Transverse colon (tissue), 4 donors: ENCODE measurements at regions not wholly inside any gene's neighbourhood (a gene's known extent, or its start where the extent isn't known, plus 50 kb on each side); places are given as distances from the start of the nearest gene placed in this dataset.

ENCODE experiments used
- DNase-seq: peaks from one replicate; pipeline ENCODE4 v3.0.0-alpha.2; 2019
- H3K27ac ChIP-seq, 4 donors: fragments of 200-600 bp; sonication (generic); 2 replicates each; pipeline ENCODE4 v1.5.1; 2016 to 2018; ENCODE audit warnings: inconsistent platforms in 4 of 4
- H3K27me3 ChIP-seq: fragments of 200-600 bp; sonication (generic); 2 replicates; pipeline ENCODE4 v1.5.1; 2017; ENCODE audit warnings: inconsistent platforms
- H3K36me3 ChIP-seq, 4 donors: fragments of 200-600 bp; sonication (generic); 2 replicates each; pipeline ENCODE4 v1.5.1; 2017 to 2019; ENCODE audit warnings: inconsistent platforms in 4 of 4
- H3K4me1 ChIP-seq, 4 donors: fragments of 200-600 bp; sonication (generic); 2 replicates each; pipeline ENCODE4 v1.5.1; 2017 to 2020; ENCODE audit warnings: inconsistent platforms in 4 of 4
- H3K4me3 ChIP-seq, 4 donors: fragments of 200-600 bp; sonication (generic); 1 replicate in 1 of 4; 2 replicates in 3 of 4; pipeline versions ENCODE4 v1.5.1 to v1.6.1; 2017 to 2019; ENCODE audit warnings: inconsistent platforms in 4 of 4
- H3K9me3 ChIP-seq, 2 donors: fragments of 200-600 bp; sonication (generic); 2 replicates each; pipeline ENCODE4 v1.5.1; 2017 to 2019; ENCODE audit warnings: inconsistent platforms in 2 of 2
- EP300 ChIP-seq: sonication (generic); formaldehyde crosslinking; IDR thresholded peaks from one replicate; pipeline ENCODE4 v1.6.1; 2017; ENCODE audit warnings: antibody characterized with exemption, low read depth
- POLR2A ChIP-seq: fragments of 450-650 bp; IDR thresholded peaks from one replicate; pipeline ENCODE4 v1.6.1; 2016; ENCODE audit warnings: antibody characterized with exemption, mild to moderate bottlenecking, moderate library complexity
- POLR2AphosphoS5 ChIP-seq, 3 donors: sonication (generic); formaldehyde crosslinking; IDR thresholded peaks; one replicate each; pipeline ENCODE4 v1.6.1; 2016; ENCODE audit warnings: antibody characterized with exemption in 3 of 3
- WGBS, 2 donors: methylation state at CpG; one replicate each; pipeline ENCODE4 v1.1.5; 2018; ENCODE audit warnings: low coverage in 1 of 2; 5-methylcytosine and 5-hydroxymethylcytosine counted together
- in situ Hi-C, 4 donors: fragments of 200-750 bp; cut with MboI; loops; one replicate each; pipeline versions ENCODE4 v1.15.0 to v1.15.1; 2017; ENCODE audit warnings: low sequenced_read_pairs in 3 of 4, low pct_ligation_motif_present in 1 of 4, low pct_unique_long_range_greater_than_20kb in 1 of 4
- intact Hi-C: fragments of 100-400 bp; cut with DNase I; formaldehyde crosslinking; loops from one replicate; pipeline ENCODE4 v1.15.1; 2023; ENCODE audit warnings: low total_unique reads
- TF ChIP-seq, protein P1 (sequence below), 5 experiments: fragments of 200-600 bp in 3 of 5; fragments of 450-650 bp in 2 of 5; sonication (generic) in 3 of 5; IDR thresholded peaks; 1 replicate in 2 of 5; 2 replicates in 3 of 5; pipeline ENCODE4 v1.5.1; 2016 to 2017; ENCODE audit warnings: antibody characterized with exemption in 5 of 5, inconsistent platforms in 3 of 5, mild to moderate bottlenecking in 2 of 5, moderate library complexity in 1 of 5

DNA sequence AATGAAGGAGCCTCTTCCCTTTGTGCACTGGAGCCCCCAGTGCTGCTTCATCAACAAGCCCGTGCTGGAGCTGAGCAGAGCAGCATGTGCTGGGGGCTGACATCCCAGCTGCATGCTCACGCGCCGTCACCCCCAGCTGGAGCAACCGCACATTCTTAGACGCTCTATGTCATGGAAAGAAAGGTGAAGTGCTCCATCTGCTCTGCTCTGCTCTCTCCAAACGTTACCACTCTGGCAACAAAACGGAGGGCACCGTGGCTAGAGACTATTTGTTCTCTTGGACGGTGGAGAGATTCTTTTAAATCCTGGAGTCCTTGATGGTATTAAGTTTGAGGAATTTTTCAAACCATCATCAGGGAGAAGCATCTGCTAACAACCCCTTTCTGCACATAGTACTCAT, 208.4 kb downstream of the C12orf75 start:
- H3K9me3 ChIP-seq, result no peaks in the 10 kb centered on the region
- no peak overlapping the region for H3K27ac ChIP-seq
- no peaks in the 10 kb centered on the region for H3K27me3 ChIP-seq
- DNase-seq, result no peak
- intact Hi-C loops (no loop called here), in situ Hi-C loops (no loop called here)
- no peak overlapping the region for H3K4me3 ChIP-seq
- TF ChIP-seq EP300, result no peak
- peak in 1 of 3 donors; percentile 40 for TF ChIP-seq POLR2AphosphoS5 (IDR thresholded peaks at IDR 0.05)
- no peaks in the 10 kb centered on the region for H3K36me3 ChIP-seq
- WGBS, 2 donors, result 79% methylated on average over 10 of the region's 10 CpGs; no CpG with 5 or more reads in 1 of the 2 donors
- no peaks in the 10 kb centered on the region for H3K4me1 ChIP-seq

DNA sequence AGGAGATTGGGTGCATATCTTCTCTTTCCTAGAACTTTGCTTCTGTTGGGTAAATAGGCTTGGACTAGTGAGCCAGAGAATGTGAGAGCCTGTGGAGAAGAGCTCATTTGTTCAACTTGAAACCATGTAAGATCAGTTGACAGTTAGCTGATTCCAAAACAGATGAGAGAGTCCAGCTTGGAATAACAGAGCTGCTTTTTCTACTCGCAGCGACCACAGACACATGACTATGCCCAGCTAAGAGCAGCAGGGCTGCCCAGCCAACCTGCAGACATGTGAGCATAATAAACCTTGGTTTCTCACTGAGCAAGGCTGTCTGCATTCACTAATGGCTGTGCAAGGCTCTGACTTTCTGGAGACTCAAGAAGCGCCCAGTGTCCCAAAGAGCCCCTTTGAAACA, 209.2 kb downstream of the C12orf75 start:
- Histone ChIP-seq H3K27ac (no peak overlapping the region), H3K9me3 (no peaks in the 10 kb centered on the region), H3K4me1 (no peaks in the 10 kb centered on the region), H3K27me3 (no peaks in the 10 kb centered on the region), H3K4me3 (no peak overlapping the region), H3K36me3 (no peaks in the 10 kb centered on the region)
- no peak for DNase-seq
- in situ Hi-C loops (no loop called here), intact Hi-C loops (no loop called here)
- TF ChIP-seq POLR2AphosphoS5 (IDR thresholded peaks at IDR 0.05) (no peak), POLR2A (no peak), EP300 (no peak)
- TF ChIP-seq, protein P1, sequence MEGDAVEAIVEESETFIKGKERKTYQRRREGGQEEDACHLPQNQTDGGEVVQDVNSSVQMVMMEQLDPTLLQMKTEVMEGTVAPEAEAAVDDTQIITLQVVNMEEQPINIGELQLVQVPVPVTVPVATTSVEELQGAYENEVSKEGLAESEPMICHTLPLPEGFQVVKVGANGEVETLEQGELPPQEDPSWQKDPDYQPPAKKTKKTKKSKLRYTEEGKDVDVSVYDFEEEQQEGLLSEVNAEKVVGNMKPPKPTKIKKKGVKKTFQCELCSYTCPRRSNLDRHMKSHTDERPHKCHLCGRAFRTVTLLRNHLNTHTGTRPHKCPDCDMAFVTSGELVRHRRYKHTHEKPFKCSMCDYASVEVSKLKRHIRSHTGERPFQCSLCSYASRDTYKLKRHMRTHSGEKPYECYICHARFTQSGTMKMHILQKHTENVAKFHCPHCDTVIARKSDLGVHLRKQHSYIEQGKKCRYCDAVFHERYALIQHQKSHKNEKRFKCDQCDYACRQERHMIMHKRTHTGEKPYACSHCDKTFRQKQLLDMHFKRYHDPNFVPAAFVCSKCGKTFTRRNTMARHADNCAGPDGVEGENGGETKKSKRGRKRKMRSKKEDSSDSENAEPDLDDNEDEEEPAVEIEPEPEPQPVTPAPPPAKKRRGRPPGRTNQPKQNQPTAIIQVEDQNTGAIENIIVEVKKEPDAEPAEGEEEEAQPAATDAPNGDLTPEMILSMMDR (IDR thresholded peaks at IDR 0.05), result no peak
- 91% methylated on average over 3 of the region's 3 CpGs; no CpG with 5 or more reads in 1 of the 2 donors for WGBS, 2 donors

DNA sequence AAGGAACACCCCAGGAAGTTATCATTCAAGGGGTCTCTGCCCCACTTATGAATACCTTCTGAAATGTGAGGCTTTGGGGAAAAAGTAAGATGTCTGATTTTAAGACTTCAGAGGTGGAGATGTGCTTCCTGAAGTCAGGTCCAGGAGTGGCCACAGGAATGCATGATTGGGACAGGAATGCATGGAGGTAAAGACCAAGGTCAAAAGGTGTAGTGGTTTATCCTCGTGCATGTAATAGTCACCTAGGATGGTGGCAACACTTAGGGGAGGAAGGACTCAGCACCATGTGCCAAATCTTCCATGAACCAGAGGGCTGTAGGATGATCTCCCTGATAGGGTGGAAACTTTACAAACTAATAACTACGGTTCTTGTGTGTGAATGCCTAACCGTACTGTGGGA, 217.3 kb downstream of the C12orf75 start:
- no peaks in the 10 kb centered on the region for H3K9me3 ChIP-seq
- intact Hi-C loops, result no loop called here
- no peaks in the 10 kb centered on the region for H3K27me3 ChIP-seq
- no peak for DNase-seq
- 75 to 83% methylated on average over 2 to 3 of the region's 3 CpGs for WGBS, 2 donors
- H3K36me3 ChIP-seq, result no peaks in the 10 kb centered on the region
- no peak overlapping the region for H3K4me3 ChIP-seq
- no peaks in the 10 kb centered on the region for H3K4me1 ChIP-seq
- in situ Hi-C loops, result no loop called here
- no peak overlapping the region for H3K27ac ChIP-seq
- TF ChIP-seq, protein P1 (IDR thresholded peaks at IDR 0.05), result no peak
- TF ChIP-seq POLR2A, result no peak
- no peak for TF ChIP-seq POLR2AphosphoS5 (IDR thresholded peaks at IDR 0.05)
- no peak for TF ChIP-seq EP300

DNA sequence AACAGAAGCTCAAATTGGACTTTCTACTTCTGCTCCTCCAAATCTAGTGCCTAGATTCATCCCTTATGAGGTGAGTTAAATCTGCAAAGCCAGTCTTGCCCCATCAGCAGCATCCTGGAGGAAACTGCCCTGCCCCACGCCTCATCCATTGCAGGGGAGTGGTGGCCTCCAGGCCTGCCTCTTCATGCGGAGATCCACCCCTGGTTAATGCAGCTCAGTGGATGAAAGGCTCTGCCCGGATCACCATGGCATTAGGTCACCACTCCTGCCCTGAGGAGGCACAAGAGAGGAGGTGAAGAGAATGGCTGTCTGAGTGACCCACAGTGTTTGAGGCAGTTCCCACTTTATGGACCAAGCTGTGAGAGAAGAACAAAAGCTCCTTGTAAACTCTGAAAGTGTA, 218.1 kb downstream of the C12orf75 start:
- TF ChIP-seq, protein P1 (IDR thresholded peaks at IDR 0.05), result no peak
- TF ChIP-seq EP300, result no peak
- TF ChIP-seq POLR2A, result no peak
- no peak for TF ChIP-seq POLR2AphosphoS5 (IDR thresholded peaks at IDR 0.05)
- in situ Hi-C loops, result no loop called here

DNA sequence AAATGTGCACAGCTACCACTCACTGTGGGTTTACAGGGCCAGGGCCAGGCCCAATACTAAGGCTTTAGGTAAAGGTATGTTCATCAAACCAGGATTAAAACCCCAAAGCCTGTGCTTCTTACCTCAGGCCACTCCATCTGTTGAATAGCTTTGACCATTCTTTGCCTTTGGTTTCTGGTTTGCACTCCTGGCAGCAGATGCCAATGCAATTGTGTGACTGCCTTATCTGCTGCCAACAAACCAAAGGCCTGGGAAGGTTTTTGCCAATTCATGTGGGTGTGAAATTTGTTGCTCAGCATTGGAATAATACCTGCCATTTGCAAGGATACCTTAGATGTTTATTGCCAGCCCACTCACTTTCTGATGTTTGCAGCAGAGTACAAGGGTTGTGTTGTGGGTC, 221.6 kb downstream of the C12orf75 start:
- in situ Hi-C loops, result no loop called here
- H3K27me3 ChIP-seq, result no peaks in the 10 kb centered on the region
- no peak for DNase-seq

More for the DNA sequence above, 218.1 kb downstream of the C12orf75 start:
- H3K36me3 ChIP-seq, result no peaks in the 10 kb centered on the region
- no peaks in the 10 kb centered on the region for H3K4me1 ChIP-seq
- no peaks in the 10 kb centered on the region for H3K27me3 ChIP-seq
- intact Hi-C loops, result no loop called here
- 85% methylated on average over 3 of the region's 3 CpGs; no CpG with 5 or more reads in 1 of the 2 donors for WGBS, 2 donors
- H3K9me3 ChIP-seq, result no peaks in the 10 kb centered on the region
- H3K27ac ChIP-seq, result no peak overlapping the region
- DNase-seq, result no peak
- no peak overlapping the region for H3K4me3 ChIP-seq

More for the DNA sequence above, 221.6 kb downstream of the C12orf75 start:
- no peaks in the 10 kb centered on the region for H3K9me3 ChIP-seq
- intact Hi-C loops, result no loop called here
- no peaks in the 10 kb centered on the region for H3K4me1 ChIP-seq
- TF ChIP-seq POLR2AphosphoS5 (IDR thresholded peaks at IDR 0.05) (no peak), EP300 (no peak), POLR2A (no peak)
- TF ChIP-seq, protein P1 (IDR thresholded peaks at IDR 0.05), result no peak
- no peak overlapping the region for H3K4me3 ChIP-seq
- H3K36me3 ChIP-seq, result no peaks in the 10 kb centered on the region
- H3K27ac ChIP-seq, result no peak overlapping the region
